ENCODE measurements at regions not wholly inside any gene's neighbourhood (a gene's known extent, or its start where the extent isn't known, plus 50 kb on each side); places are given as distances from the start of the nearest gene placed in this dataset.

DNA sequence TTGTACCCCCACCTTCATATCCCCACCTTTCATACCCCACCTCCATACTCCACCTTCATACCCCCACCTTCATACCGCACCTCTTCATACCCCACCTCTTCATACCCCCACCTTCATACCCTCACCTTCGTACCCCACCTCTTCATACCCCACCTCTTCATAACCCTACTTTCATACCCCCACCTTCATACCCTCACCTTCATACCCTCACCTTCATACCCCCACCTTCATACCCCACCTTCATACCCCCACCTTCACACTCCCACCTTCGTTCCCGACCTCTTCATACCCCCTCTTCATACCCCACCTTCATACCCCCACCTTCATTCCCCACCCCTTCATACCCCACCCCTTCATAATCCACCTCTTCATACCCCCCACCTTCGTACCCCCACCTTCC lies 92.9 kb upstream of the NAA20 start:
- H3K27ac ChIP-seq (ENCODE audit: low read length in 2 of 2): no peak overlapping the region
- 78% methylated on average over 3 of the region's 5 CpGs for WGBS (ENCODE audit: insufficient coverage)
- no peak overlapping the region for H2AFZ ChIP-seq (ENCODE audit: insufficient read depth, low read depth, low read length, poor library complexity, severe bottlenecking)
- no peaks in the 10 kb centered on the region for H3K4me1 ChIP-seq (ENCODE audit: control insufficient read depth in 2 of 2, insufficient read depth in 2 of 2, low read length in 2 of 2)
- H3K4me2 ChIP-seq (replicated peaks; ENCODE audit: low read depth, low read length, poor library complexity, severe bottlenecking): no peak overlapping the region
- no peak for DNase-seq
- Mint-ChIP-seq H3K9me3 (ENCODE audit: insufficient read depth) (no peaks in the 10 kb centered on the region), H3K27ac (no peak overlapping the region), H3K4me3 (no peak overlapping the region), H3K27me3 (no peaks in the 10 kb centered on the region), H3K4me1 (no peaks in the 10 kb centered on the region)
- H3K9me3 ChIP-seq (ENCODE audit: control extremely low read depth in 1 of 3, control insufficient read depth in 2 of 3, insufficient read depth in 1 of 3, low read length in 2 of 3): no peaks in the 10 kb centered on the region
- H3K4me3 ChIP-seq (ENCODE audit: control extremely low read depth in 1 of 5, extremely low read depth in 1 of 5, insufficient read depth in 1 of 5, low read depth in 2 of 5, low read length in 4 of 5): no peak overlapping the region
- POLR2A ChIA-PET: no interaction called here
- no peaks in the 10 kb centered on the region for H3K36me3 ChIP-seq (replicated peaks in 1 of 2; ENCODE audit: control extremely low read depth in 1 of 2, control insufficient read depth in 1 of 2, extremely low read depth in 1 of 2, insufficient read depth in 2 of 2, low read length in 1 of 2)
- intact Hi-C loops (cut with micrococcal nuclease): no loop called here
- CTCF ChIA-PET: no interaction called here
- H3K9ac ChIP-seq (ENCODE audit: low read length): no peak overlapping the region
- no peaks in the 10 kb centered on the region for H3K27me3 ChIP-seq (replicated peaks in 1 of 4; ENCODE audit: control extremely low read depth in 1 of 4, control insufficient read depth in 3 of 4, insufficient read depth in 4 of 4, low read length in 3 of 4)
- H3K79me2 ChIP-seq (ENCODE audit: control insufficient read depth, insufficient read depth, low read length): no peaks in the 10 kb centered on the region
- no peak for ATAC-seq (ENCODE audit: low read depth)
- no peaks in the 10 kb centered on the region for H4K20me1 ChIP-seq (ENCODE audit: control insufficient read depth, insufficient read depth, low read length, poor library complexity, severe bottlenecking)
- TF ChIP-seq, protein P1, sequence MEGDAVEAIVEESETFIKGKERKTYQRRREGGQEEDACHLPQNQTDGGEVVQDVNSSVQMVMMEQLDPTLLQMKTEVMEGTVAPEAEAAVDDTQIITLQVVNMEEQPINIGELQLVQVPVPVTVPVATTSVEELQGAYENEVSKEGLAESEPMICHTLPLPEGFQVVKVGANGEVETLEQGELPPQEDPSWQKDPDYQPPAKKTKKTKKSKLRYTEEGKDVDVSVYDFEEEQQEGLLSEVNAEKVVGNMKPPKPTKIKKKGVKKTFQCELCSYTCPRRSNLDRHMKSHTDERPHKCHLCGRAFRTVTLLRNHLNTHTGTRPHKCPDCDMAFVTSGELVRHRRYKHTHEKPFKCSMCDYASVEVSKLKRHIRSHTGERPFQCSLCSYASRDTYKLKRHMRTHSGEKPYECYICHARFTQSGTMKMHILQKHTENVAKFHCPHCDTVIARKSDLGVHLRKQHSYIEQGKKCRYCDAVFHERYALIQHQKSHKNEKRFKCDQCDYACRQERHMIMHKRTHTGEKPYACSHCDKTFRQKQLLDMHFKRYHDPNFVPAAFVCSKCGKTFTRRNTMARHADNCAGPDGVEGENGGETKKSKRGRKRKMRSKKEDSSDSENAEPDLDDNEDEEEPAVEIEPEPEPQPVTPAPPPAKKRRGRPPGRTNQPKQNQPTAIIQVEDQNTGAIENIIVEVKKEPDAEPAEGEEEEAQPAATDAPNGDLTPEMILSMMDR (IDR thresholded peaks at IDR 0.05): no peak
- no peak for TF ChIP-seq EZH2 (IDR thresholded peaks at IDR 0.05; ENCODE audit: borderline replicate concordance, insufficient read depth, low read depth, low read length, poor library complexity, severe bottlenecking)

DNA sequence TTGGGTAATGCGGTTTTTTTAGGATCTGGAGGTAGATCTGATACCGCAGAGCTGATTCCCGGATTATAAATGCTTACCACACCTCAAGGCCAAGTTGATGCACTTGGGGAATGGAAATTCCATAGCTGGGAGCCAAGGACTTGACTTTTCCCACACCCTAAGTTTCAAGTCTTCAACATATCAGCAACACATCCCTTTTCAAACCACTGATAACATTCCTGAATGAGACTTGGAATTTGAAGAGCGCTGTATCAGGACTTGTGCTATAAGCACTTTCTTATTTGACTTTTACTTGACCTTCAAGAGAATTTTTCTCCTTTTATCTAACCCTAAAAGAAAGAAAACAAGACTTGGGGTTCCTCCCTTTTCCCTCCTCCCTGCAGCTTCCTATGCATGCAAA lies 90.6 kb upstream of the NAA20 start:
- Mint-ChIP-seq H3K27me3 (no peaks in the 10 kb centered on the region), H3K27ac (no peak overlapping the region), H3K4me1 (no peaks in the 10 kb centered on the region), H3K4me3 (no peak overlapping the region), H3K9me3 (ENCODE audit: insufficient read depth) (no peaks in the 10 kb centered on the region)
- Histone ChIP-seq H3K4me1 (ENCODE audit: control insufficient read depth in 2 of 2, insufficient read depth in 2 of 2, low read length in 2 of 2) (no peaks in the 10 kb centered on the region), H3K27ac (ENCODE audit: low read length in 2 of 2) (no peak overlapping the region), H3K9ac (ENCODE audit: low read length) (no peak overlapping the region), H4K20me1 (ENCODE audit: control insufficient read depth, insufficient read depth, low read length, poor library complexity, severe bottlenecking) (no peaks in the 10 kb centered on the region), H3K79me2 (ENCODE audit: control insufficient read depth, insufficient read depth, low read length) (no peaks in the 10 kb centered on the region), H3K9me3 (ENCODE audit: control extremely low read depth in 1 of 3, control insufficient read depth in 2 of 3, insufficient read depth in 1 of 3, low read length in 2 of 3) (no peaks in the 10 kb centered on the region), H3K4me2 (replicated peaks; ENCODE audit: low read depth, low read length, poor library complexity, severe bottlenecking) (no peak overlapping the region), H3K27me3 (replicated peaks in 1 of 4; ENCODE audit: control extremely low read depth in 1 of 4, control insufficient read depth in 3 of 4, insufficient read depth in 4 of 4, low read length in 3 of 4) (no peaks in the 10 kb centered on the region), H3K36me3 (replicated peaks in 1 of 2; ENCODE audit: control extremely low read depth in 1 of 2, control insufficient read depth in 1 of 2, extremely low read depth in 1 of 2, insufficient read depth in 2 of 2, low read length in 1 of 2) (no peaks in the 10 kb centered on the region), H2AFZ (ENCODE audit: insufficient read depth, low read depth, low read length, poor library complexity, severe bottlenecking) (no peak overlapping the region), H3K4me3 (ENCODE audit: control extremely low read depth in 1 of 5, extremely low read depth in 1 of 5, insufficient read depth in 1 of 5, low read depth in 2 of 5, low read length in 4 of 5) (no peak overlapping the region)
- CTCF ChIA-PET: interaction anchor here (1.0 kb wide), 1 partner anchor 68 kb away, joined by 3 read pairs; no protein-coding TSS in a partner anchor
- DNase-seq (no peak), ATAC-seq (ENCODE audit: low read depth) (no peak)
- WGBS (ENCODE audit: insufficient coverage): no CpG with 5 or more reads among the region's 4 CpGs
- POLR2A ChIA-PET: no interaction called here
- TF ChIP-seq EZH2 (IDR thresholded peaks at IDR 0.05; ENCODE audit: borderline replicate concordance, insufficient read depth, low read depth, low read length, poor library complexity, severe bottlenecking): no peak
- TF ChIP-seq, protein P1 (IDR thresholded peaks at IDR 0.05): no peak
- intact Hi-C loops (cut with micrococcal nuclease): no loop called here
